ENCODE measurements at regions not wholly inside any gene's neighbourhood (a gene's known extent, or its start where the extent isn't known, plus 50 kb on each side); places are given as distances from the start of the nearest gene placed in this dataset.

DNA sequence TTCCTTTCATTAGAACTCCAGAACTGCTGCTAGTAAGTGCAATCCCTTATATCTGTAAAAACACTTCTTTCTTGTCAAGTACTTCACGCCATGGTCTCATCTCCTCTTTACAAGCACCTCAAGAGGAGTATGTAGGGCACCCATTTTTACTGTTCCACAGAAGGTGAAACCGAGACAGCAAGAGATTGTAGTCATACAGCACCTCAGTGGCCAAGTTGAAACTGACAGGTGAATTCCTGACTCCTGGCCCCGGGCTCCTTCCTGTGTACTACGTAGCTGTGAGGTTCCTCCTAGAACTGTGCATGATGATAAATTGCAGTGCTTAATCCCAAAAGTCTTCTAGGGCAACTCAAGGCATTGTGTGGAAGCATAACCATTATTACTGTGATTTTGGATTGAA is 131.5 kb upstream of the MEIS1 start:
- H3K27me3 ChIP-seq (ENCODE audit: insufficient read depth, poor library complexity, severe bottlenecking) = no peaks in the 10 kb centered on the region
- no peaks in the 10 kb centered on the region for H3K4me1 ChIP-seq (ENCODE audit: insufficient read depth, poor library complexity, severe bottlenecking)
- H3K4me3 ChIP-seq (ENCODE audit: severe bottlenecking) = no peak overlapping the region
- TF ChIP-seq, protein P1, sequence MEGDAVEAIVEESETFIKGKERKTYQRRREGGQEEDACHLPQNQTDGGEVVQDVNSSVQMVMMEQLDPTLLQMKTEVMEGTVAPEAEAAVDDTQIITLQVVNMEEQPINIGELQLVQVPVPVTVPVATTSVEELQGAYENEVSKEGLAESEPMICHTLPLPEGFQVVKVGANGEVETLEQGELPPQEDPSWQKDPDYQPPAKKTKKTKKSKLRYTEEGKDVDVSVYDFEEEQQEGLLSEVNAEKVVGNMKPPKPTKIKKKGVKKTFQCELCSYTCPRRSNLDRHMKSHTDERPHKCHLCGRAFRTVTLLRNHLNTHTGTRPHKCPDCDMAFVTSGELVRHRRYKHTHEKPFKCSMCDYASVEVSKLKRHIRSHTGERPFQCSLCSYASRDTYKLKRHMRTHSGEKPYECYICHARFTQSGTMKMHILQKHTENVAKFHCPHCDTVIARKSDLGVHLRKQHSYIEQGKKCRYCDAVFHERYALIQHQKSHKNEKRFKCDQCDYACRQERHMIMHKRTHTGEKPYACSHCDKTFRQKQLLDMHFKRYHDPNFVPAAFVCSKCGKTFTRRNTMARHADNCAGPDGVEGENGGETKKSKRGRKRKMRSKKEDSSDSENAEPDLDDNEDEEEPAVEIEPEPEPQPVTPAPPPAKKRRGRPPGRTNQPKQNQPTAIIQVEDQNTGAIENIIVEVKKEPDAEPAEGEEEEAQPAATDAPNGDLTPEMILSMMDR (IDR thresholded peaks at IDR 0.05; ENCODE audit: poor library complexity, severe bottlenecking) = no peak
- ATAC-seq (ENCODE audit: low read depth) = no peak
- no peaks in the 10 kb centered on the region for H3K9me3 ChIP-seq (ENCODE audit: severe bottlenecking)
- no peak for DNase-seq (ENCODE audit: low spot score)
- H3K36me3 ChIP-seq (ENCODE audit: low read depth) = no peaks in the 10 kb centered on the region
- no peak overlapping the region for H3K27ac ChIP-seq (ENCODE audit: poor library complexity, severe bottlenecking)

DNA sequence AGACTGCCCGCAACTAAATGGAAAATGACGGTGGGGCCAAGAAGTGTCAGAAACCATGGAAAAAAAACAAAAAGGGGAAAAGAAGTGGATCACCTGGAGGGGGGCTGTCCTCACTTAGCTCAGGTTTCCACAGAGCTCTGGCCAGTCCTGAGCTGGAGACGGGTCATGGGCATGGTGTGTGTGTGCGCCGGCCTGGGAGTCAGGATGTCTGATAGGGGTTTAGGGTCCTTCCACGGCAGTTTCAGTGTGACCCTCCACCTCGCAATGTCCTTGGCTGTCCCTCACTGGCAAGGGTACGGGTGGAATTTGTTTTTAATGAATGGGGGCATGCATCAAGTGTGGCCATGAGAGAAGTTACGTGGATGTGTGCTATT is 133.2 kb upstream of the MEIS1 start:
- H3K9me3 ChIP-seq (ENCODE audit: severe bottlenecking) = no peaks in the 10 kb centered on the region
- no peak for ATAC-seq (ENCODE audit: low read depth)
- no peak overlapping the region for H3K4me3 ChIP-seq (ENCODE audit: severe bottlenecking)
- no peak for DNase-seq (ENCODE audit: low spot score)
- H3K27ac ChIP-seq (ENCODE audit: poor library complexity, severe bottlenecking) = no peak overlapping the region
- no peaks in the 10 kb centered on the region for H3K4me1 ChIP-seq (ENCODE audit: insufficient read depth, poor library complexity, severe bottlenecking)
- no peaks in the 10 kb centered on the region for H3K27me3 ChIP-seq (ENCODE audit: insufficient read depth, poor library complexity, severe bottlenecking)
- H3K36me3 ChIP-seq (ENCODE audit: low read depth) = no peaks in the 10 kb centered on the region
- TF ChIP-seq, protein P1 (IDR thresholded peaks at IDR 0.05; ENCODE audit: poor library complexity, severe bottlenecking) = no peak

DNA sequence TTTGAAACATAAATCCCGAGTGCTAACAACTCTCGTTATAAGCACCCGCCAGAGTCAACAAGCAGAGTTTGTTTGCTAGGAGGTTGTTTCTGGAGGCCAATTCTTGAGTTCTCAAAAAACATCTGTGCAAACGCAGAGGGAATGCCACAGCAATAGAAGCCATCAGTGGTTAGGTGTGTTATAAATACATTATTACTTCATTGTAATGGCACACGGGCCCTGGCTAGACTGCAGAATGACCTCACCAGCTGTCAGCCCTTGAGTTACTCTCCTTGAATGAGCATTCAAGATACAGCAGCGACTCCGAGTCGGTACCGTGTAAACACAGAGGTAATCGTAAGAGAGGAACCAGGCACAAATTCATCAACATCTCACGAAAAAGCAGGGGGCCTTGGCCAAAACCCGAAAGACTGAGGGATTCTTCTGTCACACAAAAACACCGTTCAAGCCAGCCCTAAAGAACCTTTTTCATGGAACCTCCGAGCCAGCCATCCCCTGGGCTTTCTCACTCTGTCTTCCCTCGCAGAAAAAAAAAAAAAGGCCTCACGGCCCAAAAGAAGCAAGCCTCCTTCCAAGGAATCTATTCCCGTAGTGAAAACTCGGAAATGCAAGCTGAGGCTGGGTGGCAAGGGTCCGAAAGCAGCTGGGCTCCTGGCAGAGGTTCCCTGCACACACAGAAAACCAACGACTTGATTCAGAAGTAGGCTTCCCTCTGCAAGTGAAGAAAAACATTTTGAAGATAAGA is 133.7 kb upstream of the MEIS1 start:
- DNase-seq (ENCODE audit: low spot score) = no peak
- H3K4me1 ChIP-seq (ENCODE audit: insufficient read depth, poor library complexity, severe bottlenecking) = no peaks in the 10 kb centered on the region
- no peaks in the 10 kb centered on the region for H3K27me3 ChIP-seq (ENCODE audit: insufficient read depth, poor library complexity, severe bottlenecking)
- H3K36me3 ChIP-seq (ENCODE audit: low read depth) = no peaks in the 10 kb centered on the region
- no peak for ATAC-seq (ENCODE audit: low read depth)
- no peak overlapping the region for H3K4me3 ChIP-seq (ENCODE audit: severe bottlenecking)
- TF ChIP-seq, protein P1 (IDR thresholded peaks at IDR 0.05; ENCODE audit: poor library complexity, severe bottlenecking) = no peak
- no peak overlapping the region for H3K27ac ChIP-seq (ENCODE audit: poor library complexity, severe bottlenecking)
- no peaks in the 10 kb centered on the region for H3K9me3 ChIP-seq (ENCODE audit: severe bottlenecking)

DNA sequence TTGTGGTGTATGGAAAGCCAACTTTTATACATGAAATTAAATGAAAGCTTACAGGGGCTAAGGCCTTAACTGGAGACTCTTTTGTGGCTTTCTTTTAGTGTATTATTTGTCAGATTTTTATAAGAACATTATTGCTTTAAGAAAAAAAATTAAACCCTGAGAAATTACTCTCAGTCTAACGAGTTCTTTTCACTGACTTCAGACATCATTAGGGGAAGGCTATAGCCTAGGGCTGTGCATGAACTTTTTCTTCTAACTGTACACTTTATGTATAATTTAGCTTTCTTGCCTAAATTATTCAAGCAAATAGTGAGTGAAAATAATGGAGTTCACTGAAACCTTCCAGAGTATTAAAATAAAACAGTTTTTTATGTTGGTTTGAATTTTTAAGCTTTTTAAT is 151.1 kb upstream of the MEIS1 start:
- DNase-seq (ENCODE audit: low spot score) (no peak), ATAC-seq (ENCODE audit: low read depth) (no peak)

DNA sequence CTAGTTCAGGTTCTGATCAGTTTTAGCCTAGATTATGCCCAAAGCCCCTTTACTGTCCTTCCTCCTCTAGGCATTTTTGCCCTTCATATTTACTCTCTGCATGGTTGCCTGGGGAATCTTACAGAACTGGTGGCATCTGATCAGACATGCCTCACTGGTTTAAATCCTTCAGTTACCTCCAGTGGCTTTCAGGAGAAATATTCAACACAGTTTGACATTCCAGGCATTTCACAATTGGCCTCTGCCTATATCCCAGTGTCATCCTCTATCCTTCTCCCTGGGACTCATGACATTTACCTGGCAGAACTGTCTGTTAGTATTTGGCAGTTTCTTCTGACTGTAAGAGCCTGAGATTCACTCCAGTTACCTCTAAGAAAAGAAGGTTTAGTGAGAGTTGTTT is 152.9 kb upstream of the MEIS1 start:
- H3K27ac ChIP-seq (ENCODE audit: poor library complexity, severe bottlenecking) = no peak overlapping the region
- H3K4me3 ChIP-seq (ENCODE audit: severe bottlenecking) = no peak overlapping the region
- H3K27me3 ChIP-seq (ENCODE audit: insufficient read depth, poor library complexity, severe bottlenecking) = peaks cover 5% of the 10 kb centered on the region
- TF ChIP-seq, protein P1 (IDR thresholded peaks at IDR 0.05; ENCODE audit: poor library complexity, severe bottlenecking) = no peak
- ATAC-seq (ENCODE audit: low read depth) = no peak
- H3K36me3 ChIP-seq (ENCODE audit: low read depth) = no peaks in the 10 kb centered on the region
- H3K9me3 ChIP-seq (ENCODE audit: severe bottlenecking) = no peaks in the 10 kb centered on the region
- no peak for DNase-seq (ENCODE audit: low spot score)
- H3K4me1 ChIP-seq (ENCODE audit: insufficient read depth, poor library complexity, severe bottlenecking) = no peaks in the 10 kb centered on the region

More for the DNA sequence above, 151.1 kb upstream of the MEIS1 start:
- Histone ChIP-seq H3K4me3 (ENCODE audit: severe bottlenecking) (no peak overlapping the region), H3K27me3 (ENCODE audit: insufficient read depth, poor library complexity, severe bottlenecking) (no peaks in the 10 kb centered on the region), H3K4me1 (ENCODE audit: insufficient read depth, poor library complexity, severe bottlenecking) (no peaks in the 10 kb centered on the region), H3K36me3 (ENCODE audit: low read depth) (no peaks in the 10 kb centered on the region), H3K27ac (ENCODE audit: poor library complexity, severe bottlenecking) (no peak overlapping the region), H3K9me3 (ENCODE audit: severe bottlenecking) (no peaks in the 10 kb centered on the region)
- TF ChIP-seq, protein P1 (IDR thresholded peaks at IDR 0.05; ENCODE audit: poor library complexity, severe bottlenecking) = no peak

All from RWPE2 (cell line).